KMS-11 (cell line): ENCODE measurements at regions not wholly inside any gene's neighbourhood (a gene's known extent, or its start where the extent isn't known, plus 50 kb on each side); places are given as distances from the start of the nearest gene placed in this dataset.

ENCODE experiments used
- H2AFZ ChIP-seq: fragments of 200-600 bp; sonication (generic); 2 replicates; pipeline ENCODE4 v1.6.1; 2016; ENCODE audit warnings: antibody characterized with exemption, mixed run types, low read depth
- H3K27ac ChIP-seq: fragments of 200-600 bp; sonication (generic); 2 replicates; pipeline ENCODE4 v1.6.1; 2016; ENCODE audit warnings: mild to moderate bottlenecking, mixed run types
- H3K27me3 ChIP-seq: fragments of 200-600 bp; sonication (generic); 2 replicates; pipeline ENCODE4 v1.6.1; 2017; ENCODE audit warnings: mild to moderate bottlenecking, low read depth, mixed run types, moderate library complexity; ENCODE audit not compliant: insufficient read depth
- H3K36me3 ChIP-seq: fragments of 200-600 bp; sonication (generic); 2 replicates; pipeline ENCODE4 v1.6.1; 2017; ENCODE audit warnings: mild to moderate bottlenecking, mixed run types; ENCODE audit not compliant: insufficient read depth
- H3K4me1 ChIP-seq: fragments of 200-600 bp; sonication (generic); 2 replicates; pipeline ENCODE4 v1.6.1; 2016; ENCODE audit warnings: mild to moderate bottlenecking, low read depth, mixed run types; ENCODE audit not compliant: poor library complexity, severe bottlenecking
- H3K4me2 ChIP-seq: fragments of 200-600 bp; sonication (generic); 2 replicates; pipeline ENCODE4 v1.7.0; 2016; ENCODE audit warnings: mild to moderate bottlenecking, mixed run types
- H3K4me3 ChIP-seq: fragments of 200-600 bp; sonication (generic); IDR thresholded peaks from 2 replicates; pipeline ENCODE4 v1.6.1; 2017; ENCODE audit warnings: low read depth, low read length, mixed read lengths; ENCODE audit not compliant: insufficient read depth
- H3K79me2 ChIP-seq: fragments of 200-600 bp; sonication (generic); 2 replicates; pipeline ENCODE4 v1.6.1; 2016; ENCODE audit warnings: low read depth, mixed run types; ENCODE audit not compliant: insufficient read depth
- H3K9ac ChIP-seq: fragments of 200-600 bp; sonication (generic); 2 replicates; pipeline ENCODE4 v1.6.1; 2016; ENCODE audit warnings: mild to moderate bottlenecking, mixed run types
- H4K20me1 ChIP-seq: fragments of 200-600 bp; sonication (generic); 2 replicates; pipeline ENCODE4 v1.6.1; 2016; ENCODE audit warnings: mild to moderate bottlenecking, mixed run types; ENCODE audit not compliant: insufficient read depth
- CTCF ChIP-seq: fragments of 200-600 bp; sonication (generic); conservative IDR thresholded peaks from 2 replicates; pipeline ENCODE4 v1.6.1; 2017; ENCODE audit warnings: low read depth, mild to moderate bottlenecking, antibody characterized with exemption, low read length, moderate library complexity, mixed read lengths

- no peak for TF ChIP-seq CTCF
- Histone ChIP-seq H3K27me3 (no peaks in the 10 kb centered on the region), H3K27ac (no peak overlapping the region)
Observed at GRCh38 chr16:6096931-6097670, 999.5 kb upstream of the EEF2KMT start.

GRCh38 chr16:6095414-6095813 lies 997.8 kb upstream of the EEF2KMT start:
- no peaks in the 10 kb centered on the region for H3K36me3 ChIP-seq
- no peak overlapping the region for H2AFZ ChIP-seq
- no peak overlapping the region for H3K9ac ChIP-seq
- no peaks in the 10 kb centered on the region for H4K20me1 ChIP-seq
- no peak for TF ChIP-seq CTCF
- H3K4me3 ChIP-seq, result no peak overlapping the region
- H3K4me1 ChIP-seq, result no peaks in the 10 kb centered on the region
- no peaks in the 10 kb centered on the region for H3K79me2 ChIP-seq
- no peaks in the 10 kb centered on the region for H3K27me3 ChIP-seq
- no peak overlapping the region for H3K27ac ChIP-seq
- H3K4me2 ChIP-seq, result no peak overlapping the region

More at GRCh38 chr16:6096931-6097670, 999.5 kb upstream of the EEF2KMT start:
- H3K4me2 ChIP-seq, result no peak overlapping the region
- no peaks in the 10 kb centered on the region for H3K4me1 ChIP-seq
- H3K9ac ChIP-seq, result no peak overlapping the region
- no peaks in the 10 kb centered on the region for H3K79me2 ChIP-seq
- H2AFZ ChIP-seq, result no peak overlapping the region
- no peak overlapping the region for H3K4me3 ChIP-seq
- no peaks in the 10 kb centered on the region for H4K20me1 ChIP-seq
- no peaks in the 10 kb centered on the region for H3K36me3 ChIP-seq

GRCh38 chr16:6091021-6091420 lies 993.4 kb upstream of the EEF2KMT start:
- H3K9ac ChIP-seq, result no peak overlapping the region

GRCh38 chr16:6081320-6081976 lies 983.9 kb upstream of the EEF2KMT start:
- H2AFZ ChIP-seq, result no peak overlapping the region
- H3K9ac ChIP-seq, result no peak overlapping the region
- no peaks in the 10 kb centered on the region for H3K4me1 ChIP-seq
- H3K4me3 ChIP-seq, result no peak overlapping the region
- no peaks in the 10 kb centered on the region for H3K27me3 ChIP-seq
- no peaks in the 10 kb centered on the region for H3K79me2 ChIP-seq
- no peak overlapping the region for H3K4me2 ChIP-seq
- H3K27ac ChIP-seq, result no peak overlapping the region
- peak; percentile 94 for TF ChIP-seq CTCF
- no peaks in the 10 kb centered on the region for H4K20me1 ChIP-seq
- no peaks in the 10 kb centered on the region for H3K36me3 ChIP-seq

More at GRCh38 chr16:6091021-6091420, 993.4 kb upstream of the EEF2KMT start:
- H3K79me2 ChIP-seq, result no peaks in the 10 kb centered on the region
- no peaks in the 10 kb centered on the region for H3K27me3 ChIP-seq
- H3K4me3 ChIP-seq, result no peak overlapping the region
- no peak overlapping the region for H2AFZ ChIP-seq
- TF ChIP-seq CTCF, result no peak
- H3K36me3 ChIP-seq, result no peaks in the 10 kb centered on the region
- no peaks in the 10 kb centered on the region for H3K4me1 ChIP-seq
- no peaks in the 10 kb centered on the region for H4K20me1 ChIP-seq
- H3K27ac ChIP-seq, result no peak overlapping the region
- no peak overlapping the region for H3K4me2 ChIP-seq
